ENCODE measurements at regions not wholly inside any gene's neighbourhood (a gene's known extent, or its start where the extent isn't known, plus 50 kb on each side); places are given as distances from the start of the nearest gene placed in this dataset.

- Histone ChIP-seq H3K9me1 (replicated peaks; ENCODE audit: control insufficient read depth, extremely low read depth, insufficient read depth, low read length) (no peaks in the 10 kb centered on the region), H3K9ac (replicated peaks; ENCODE audit: extremely low read depth, insufficient read depth, low read length) (no peak overlapping the region), H3K9me3 (replicated peaks; ENCODE audit: control insufficient read depth, insufficient read depth, low read length) (no peaks in the 10 kb centered on the region), H3K79me2 (ENCODE audit: control insufficient read depth, insufficient read depth, low read length) (no peaks in the 10 kb centered on the region), H3K36me3 (ENCODE audit: control insufficient read depth in 2 of 2, extremely low read depth in 1 of 2, insufficient read depth in 2 of 2, low read length in 2 of 2) (no peaks in the 10 kb centered on the region), H3K4me1 (ENCODE audit: control insufficient read depth, extremely low read depth, insufficient read depth, low read length) (no peaks in the 10 kb centered on the region), H3K27me3 (ENCODE audit: control insufficient read depth in 2 of 2, insufficient read depth in 2 of 2, low read length in 2 of 2) (no peaks in the 10 kb centered on the region), H2AFZ (ENCODE audit: low read depth, low read length) (no peak overlapping the region), H3K4me3 (replicated peaks in 1 of 3; ENCODE audit: insufficient read depth in 1 of 3, low read depth in 1 of 3, low read length in 3 of 3) (no peak overlapping the region), H4K20me1 (replicated peaks; ENCODE audit: control insufficient read depth, extremely low read depth, insufficient read depth, low read length) (no peaks in the 10 kb centered on the region), H3K4me2 (ENCODE audit: insufficient read depth, low read length) (no peak overlapping the region), H3K27ac (ENCODE audit: insufficient read depth, low read depth, low read length) (no peak overlapping the region)
- CTCF ChIA-PET = no interaction called here
- DNase-seq (ENCODE audit: low read depth, low spot score) (no peak), FAIRE-seq (no peak)
- dilution Hi-C loops (cut with MboI; ENCODE audit: extremely low pct_ligation_motif_present, low sequenced_read_pairs) = no loop called here
- no peak for TF ChIP-seq POLR2A (IDR thresholded peaks at IDR 0.05; ENCODE audit: low read depth, low read length)
- TF ChIP-seq MYC (IDR thresholded peaks at IDR 0.05; ENCODE audit: low read depth, low read length) = no peak
- TF ChIP-seq MAX (IDR thresholded peaks at IDR 0.05; ENCODE audit: insufficient read depth, insufficient read length) = no peak
- TF ChIP-seq FOS (IDR thresholded peaks at IDR 0.05; ENCODE audit: borderline replicate concordance, insufficient read depth, low read length) = no peak
- no peak for TF ChIP-seq JUN (IDR thresholded peaks at IDR 0.05; ENCODE audit: borderline replicate concordance, insufficient read depth, insufficient read length, low read depth)
- BruUV-seq (replicated peaks) = no TSS peak
- intact Hi-C loops (cut with micrococcal nuclease) = no loop called here
- POLR2A ChIA-PET = no interaction called here
Observed at GRCh38 chr14:84937016-84937415, 592.9 kb upstream of the FLRT2 start.

GRCh38 chr14:84937449-84937848 lies 592.5 kb upstream of the FLRT2 start:
- TF ChIP-seq FOS (IDR thresholded peaks at IDR 0.05; ENCODE audit: borderline replicate concordance, insufficient read depth, low read length) = no peak
- TF ChIP-seq MYC (IDR thresholded peaks at IDR 0.05; ENCODE audit: low read depth, low read length) = no peak
- TF ChIP-seq POLR2A (IDR thresholded peaks at IDR 0.05; ENCODE audit: low read depth, low read length) = no peak
- TF ChIP-seq GATA2 (IDR thresholded peaks at IDR 0.05; ENCODE audit: insufficient read depth, insufficient read length, low read depth, low read length) = no peak
- TF ChIP-seq EZH2 (IDR thresholded peaks at IDR 0.05; ENCODE audit: borderline replicate concordance, low read depth, low read length, severe bottlenecking) = no peak
- no peak for TF ChIP-seq JUN (IDR thresholded peaks at IDR 0.05; ENCODE audit: borderline replicate concordance, insufficient read depth, insufficient read length, low read depth)
- TF ChIP-seq POLR2AphosphoS5 (IDR thresholded peaks at IDR 0.05; ENCODE audit: insufficient read depth, low read depth, low read length) = no peak
- no peak for TF ChIP-seq CTCF (IDR thresholded peaks at IDR 0.05; ENCODE audit: extremely low read depth in 1 of 2, insufficient read depth in 1 of 2, low read depth in 1 of 2, low read length in 2 of 2)
- no peak for TF ChIP-seq MAX (IDR thresholded peaks at IDR 0.05; ENCODE audit: insufficient read depth, insufficient read length)

More at GRCh38 chr14:84937449-84937848, 592.5 kb upstream of the FLRT2 start:
- ChIA-PET CTCF (no interaction called here), POLR2A (no interaction called here)
- Histone ChIP-seq H3K27me3 (ENCODE audit: control insufficient read depth in 2 of 2, insufficient read depth in 2 of 2, low read length in 2 of 2) (no peaks in the 10 kb centered on the region), H3K9me1 (replicated peaks; ENCODE audit: control insufficient read depth, extremely low read depth, insufficient read depth, low read length) (no peaks in the 10 kb centered on the region), H3K27ac (ENCODE audit: insufficient read depth, low read depth, low read length) (no peak overlapping the region), H4K20me1 (replicated peaks; ENCODE audit: control insufficient read depth, extremely low read depth, insufficient read depth, low read length) (no peaks in the 10 kb centered on the region), H3K4me3 (replicated peaks in 1 of 3; ENCODE audit: insufficient read depth in 1 of 3, low read depth in 1 of 3, low read length in 3 of 3) (no peak overlapping the region), H3K9me3 (replicated peaks; ENCODE audit: control insufficient read depth, insufficient read depth, low read length) (no peaks in the 10 kb centered on the region), H3K79me2 (ENCODE audit: control insufficient read depth, insufficient read depth, low read length) (no peaks in the 10 kb centered on the region), H3K9ac (replicated peaks; ENCODE audit: extremely low read depth, insufficient read depth, low read length) (no peak overlapping the region), H3K4me2 (ENCODE audit: insufficient read depth, low read length) (no peak overlapping the region), H3K4me1 (ENCODE audit: control insufficient read depth, extremely low read depth, insufficient read depth, low read length) (no peaks in the 10 kb centered on the region), H2AFZ (ENCODE audit: low read depth, low read length) (no peak overlapping the region), H3K36me3 (ENCODE audit: control insufficient read depth in 2 of 2, extremely low read depth in 1 of 2, insufficient read depth in 2 of 2, low read length in 2 of 2) (no peaks in the 10 kb centered on the region)
- FAIRE-seq = no peak
- dilution Hi-C loops (cut with MboI; ENCODE audit: extremely low pct_ligation_motif_present, low sequenced_read_pairs) (no loop called here), intact Hi-C loops (cut with micrococcal nuclease) (no loop called here)
- DNase-seq (ENCODE audit: low read depth, low spot score) = no peak
- no TSS peak for BruUV-seq (replicated peaks)
